Glutamatergic neuron (in vitro differentiated cells): ENCODE measurements at regions not wholly inside any gene's neighbourhood (a gene's known extent, or its start where the extent isn't known, plus 50 kb on each side); places are given as distances from the start of the nearest gene placed in this dataset.

Experiments
- DNase-seq: peaks from one replicate; pipeline ENCODE4 v3.0.0; 2022
- H3K27ac Mint-ChIP-seq: one replicate; pipeline ENCODE4 v1.8.0; 2020; ENCODE audit warnings: mild to moderate bottlenecking, mixed read lengths, inconsistent platforms; ENCODE audit not compliant: unreplicated experiment
- H3K27me3 Mint-ChIP-seq: one replicate; pipeline ENCODE4 v1.8.0; 2020; ENCODE audit warnings: mild to moderate bottlenecking, moderate library complexity, mixed read lengths, inconsistent platforms; ENCODE audit not compliant: unreplicated experiment
- H3K36me3 Mint-ChIP-seq: one replicate; pipeline ENCODE4 v1.8.0; 2020; ENCODE audit warnings: mild to moderate bottlenecking, mixed read lengths, inconsistent platforms; ENCODE audit not compliant: unreplicated experiment
- H3K4me1 Mint-ChIP-seq: one replicate; pipeline ENCODE4 v1.8.0; 2020; ENCODE audit warnings: mild to moderate bottlenecking, low read depth, mixed read lengths, inconsistent platforms; ENCODE audit not compliant: unreplicated experiment
- H3K4me3 Mint-ChIP-seq: one replicate; pipeline ENCODE4 v1.8.0; 2020; ENCODE audit warnings: mild to moderate bottlenecking, mixed read lengths, inconsistent platforms; ENCODE audit not compliant: unreplicated experiment
- H3K9me3 Mint-ChIP-seq: one replicate; pipeline ENCODE4 v1.8.0; 2020; ENCODE audit warnings: mild to moderate bottlenecking, moderate library complexity, mixed read lengths, inconsistent platforms; ENCODE audit not compliant: unreplicated experiment
- TF ChIP-seq, protein P1 (sequence below): fragments of 200-600 bp; sonication (generic); IDR thresholded peaks from one replicate; pipeline ENCODE4 v1.5.0; 2021; ENCODE audit not compliant: partially characterized antibody, unreplicated experiment

DNA sequence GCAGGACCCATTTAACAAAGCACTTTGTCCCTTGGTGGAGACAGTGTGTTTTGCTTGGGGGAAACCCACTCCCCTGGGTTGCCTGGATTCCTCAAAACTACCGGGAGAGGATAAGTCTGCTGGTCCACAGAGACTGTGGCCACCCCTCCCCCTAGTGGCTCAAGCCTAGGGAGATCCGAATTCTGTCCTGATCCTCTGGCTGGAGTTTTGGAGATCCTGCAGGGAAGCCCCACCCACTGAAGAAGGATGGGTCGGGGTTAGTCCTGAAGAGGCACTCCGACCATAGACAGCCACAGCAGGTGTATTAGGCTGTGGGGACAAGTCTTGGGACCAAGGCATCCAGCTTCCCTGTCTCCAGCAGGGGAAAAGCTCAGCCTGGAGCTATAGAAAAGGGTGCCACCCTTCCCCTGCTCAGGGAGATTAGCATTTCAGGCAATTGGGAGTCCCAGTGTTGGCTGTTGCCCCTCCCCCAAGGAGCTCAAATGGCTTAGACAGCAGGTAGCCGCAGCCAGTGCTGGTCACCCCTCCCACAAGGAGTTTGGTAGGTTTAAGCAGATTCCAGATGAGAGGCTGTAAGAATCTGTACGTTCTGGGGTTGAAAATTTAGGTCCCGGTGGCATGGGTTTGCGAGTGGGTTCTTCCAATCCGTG is 750.0 kb downstream of the TBC1D32 start:
- Mint-ChIP-seq H3K4me1 (no peaks in the 10 kb centered on the region), H3K36me3 (no peaks in the 10 kb centered on the region), H3K27me3 (no peaks in the 10 kb centered on the region), H3K4me3 (no peak overlapping the region), H3K27ac (no peak overlapping the region), H3K9me3 (no peaks in the 10 kb centered on the region)
- DNase-seq = no peak
- TF ChIP-seq, protein P1, sequence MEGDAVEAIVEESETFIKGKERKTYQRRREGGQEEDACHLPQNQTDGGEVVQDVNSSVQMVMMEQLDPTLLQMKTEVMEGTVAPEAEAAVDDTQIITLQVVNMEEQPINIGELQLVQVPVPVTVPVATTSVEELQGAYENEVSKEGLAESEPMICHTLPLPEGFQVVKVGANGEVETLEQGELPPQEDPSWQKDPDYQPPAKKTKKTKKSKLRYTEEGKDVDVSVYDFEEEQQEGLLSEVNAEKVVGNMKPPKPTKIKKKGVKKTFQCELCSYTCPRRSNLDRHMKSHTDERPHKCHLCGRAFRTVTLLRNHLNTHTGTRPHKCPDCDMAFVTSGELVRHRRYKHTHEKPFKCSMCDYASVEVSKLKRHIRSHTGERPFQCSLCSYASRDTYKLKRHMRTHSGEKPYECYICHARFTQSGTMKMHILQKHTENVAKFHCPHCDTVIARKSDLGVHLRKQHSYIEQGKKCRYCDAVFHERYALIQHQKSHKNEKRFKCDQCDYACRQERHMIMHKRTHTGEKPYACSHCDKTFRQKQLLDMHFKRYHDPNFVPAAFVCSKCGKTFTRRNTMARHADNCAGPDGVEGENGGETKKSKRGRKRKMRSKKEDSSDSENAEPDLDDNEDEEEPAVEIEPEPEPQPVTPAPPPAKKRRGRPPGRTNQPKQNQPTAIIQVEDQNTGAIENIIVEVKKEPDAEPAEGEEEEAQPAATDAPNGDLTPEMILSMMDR = no peak

DNA sequence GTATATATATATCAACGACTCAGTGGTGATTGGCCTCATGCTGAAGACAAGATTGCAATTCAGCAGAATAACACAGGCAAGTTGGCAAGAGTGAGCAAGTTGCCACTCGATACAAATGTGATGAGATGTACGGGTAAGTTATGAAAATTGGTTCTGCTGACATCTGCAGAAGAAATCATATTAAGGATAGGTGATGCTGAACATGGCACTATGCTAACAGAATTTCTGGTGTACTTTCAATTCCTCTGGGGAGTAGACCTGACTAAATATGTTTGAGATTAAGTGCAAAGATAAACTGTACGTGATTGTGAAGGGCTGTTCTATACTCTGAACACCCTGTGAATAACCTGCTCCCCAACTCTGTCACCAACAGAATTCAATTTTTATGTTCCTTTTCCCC is 758.2 kb downstream of the TBC1D32 start:
- DNase-seq = no peak
- Mint-ChIP-seq H3K4me1 (no peaks in the 10 kb centered on the region), H3K9me3 (no peaks in the 10 kb centered on the region), H3K27me3 (no peaks in the 10 kb centered on the region), H3K4me3 (no peak overlapping the region), H3K27ac (no peak overlapping the region), H3K36me3 (no peaks in the 10 kb centered on the region)
- TF ChIP-seq, protein P1 = no peak

DNA sequence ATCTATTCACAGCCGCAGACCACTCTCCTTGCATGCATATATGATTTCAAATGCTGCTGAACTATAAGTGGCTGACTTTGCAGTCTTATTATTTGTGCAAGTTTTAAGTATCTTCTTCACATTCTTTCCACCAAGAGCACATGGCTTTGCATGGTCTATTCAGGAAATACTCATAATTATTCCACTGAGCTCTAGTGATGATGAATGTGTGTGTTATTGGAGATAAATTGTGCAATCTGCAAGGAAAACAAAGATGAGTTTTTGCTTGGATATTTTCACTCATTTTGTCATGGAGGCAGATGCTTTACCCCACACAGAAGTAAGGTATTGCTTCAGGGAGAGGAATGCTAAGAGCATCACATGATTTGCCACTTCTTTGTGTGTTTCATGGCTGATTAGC is 764.6 kb downstream of the TBC1D32 start:
- H3K4me3 Mint-ChIP-seq = no peak overlapping the region
- no peaks in the 10 kb centered on the region for H3K27me3 Mint-ChIP-seq
- DNase-seq = no peak
- H3K4me1 Mint-ChIP-seq = no peaks in the 10 kb centered on the region
- H3K36me3 Mint-ChIP-seq = no peaks in the 10 kb centered on the region
- H3K9me3 Mint-ChIP-seq = no peaks in the 10 kb centered on the region
- no peak overlapping the region for H3K27ac Mint-ChIP-seq
- TF ChIP-seq, protein P1 = no peak

DNA sequence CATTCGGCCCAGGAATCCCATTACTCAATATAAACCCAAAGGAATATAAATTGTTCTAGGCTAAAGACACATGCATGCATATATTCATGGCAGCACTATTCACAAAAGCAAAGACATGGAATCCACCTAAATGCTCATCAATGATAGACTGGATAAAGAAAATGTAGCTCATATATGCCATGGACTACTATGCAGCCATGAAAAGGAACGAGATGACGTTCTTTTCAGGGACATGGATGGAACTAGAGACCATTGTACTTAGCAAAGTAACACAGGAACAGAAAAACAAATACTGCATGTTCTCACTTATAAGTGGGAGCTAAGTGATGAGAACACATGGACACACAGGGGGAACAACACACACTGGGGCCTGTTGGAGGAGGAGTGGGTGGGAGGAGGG is 769.5 kb downstream of the TBC1D32 start:
- Mint-ChIP-seq H3K27me3 (no peaks in the 10 kb centered on the region), H3K9me3 (no peaks in the 10 kb centered on the region), H3K36me3 (no peaks in the 10 kb centered on the region), H3K27ac (no peak overlapping the region), H3K4me1 (no peaks in the 10 kb centered on the region), H3K4me3 (no peak overlapping the region)
- TF ChIP-seq, protein P1 = no peak
- no peak for DNase-seq

DNA sequence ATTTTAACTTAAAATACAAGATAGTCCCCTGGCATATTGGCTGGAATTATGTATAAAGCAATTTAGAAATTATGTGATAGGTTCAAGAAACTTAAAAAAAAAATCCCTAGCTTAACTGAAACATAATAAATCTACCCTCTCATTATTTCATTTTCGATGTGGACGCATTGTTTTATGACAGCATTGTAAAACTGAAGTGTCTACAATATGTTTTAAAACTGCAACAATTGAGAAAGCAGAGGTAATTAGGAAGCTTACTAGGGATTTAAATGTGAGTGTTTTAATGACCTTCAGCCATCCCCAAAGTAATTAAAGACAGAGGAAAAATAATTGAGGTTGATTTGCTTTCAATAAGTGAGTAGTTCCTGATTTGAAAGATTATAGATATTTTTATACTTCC is 776.0 kb downstream of the TBC1D32 start:
- Mint-ChIP-seq H3K27me3 (no peaks in the 10 kb centered on the region), H3K27ac (no peak overlapping the region), H3K4me3 (no peak overlapping the region), H3K9me3 (no peaks in the 10 kb centered on the region), H3K36me3 (no peaks in the 10 kb centered on the region), H3K4me1 (no peaks in the 10 kb centered on the region)
- TF ChIP-seq, protein P1 = no peak
- no peak for DNase-seq
